NCI-H1694 (cell line): ENCODE measurements at regions not wholly inside any gene's neighbourhood (a gene's known extent, or its start where the extent isn't known, plus 50 kb on each side); places are given as distances from the start of the nearest gene placed in this dataset.

Source experiments
- DNase-seq: peaks from one replicate; lab custom pipeline; 2025; lab: John Stamatoyannopoulos, UW

DNA sequence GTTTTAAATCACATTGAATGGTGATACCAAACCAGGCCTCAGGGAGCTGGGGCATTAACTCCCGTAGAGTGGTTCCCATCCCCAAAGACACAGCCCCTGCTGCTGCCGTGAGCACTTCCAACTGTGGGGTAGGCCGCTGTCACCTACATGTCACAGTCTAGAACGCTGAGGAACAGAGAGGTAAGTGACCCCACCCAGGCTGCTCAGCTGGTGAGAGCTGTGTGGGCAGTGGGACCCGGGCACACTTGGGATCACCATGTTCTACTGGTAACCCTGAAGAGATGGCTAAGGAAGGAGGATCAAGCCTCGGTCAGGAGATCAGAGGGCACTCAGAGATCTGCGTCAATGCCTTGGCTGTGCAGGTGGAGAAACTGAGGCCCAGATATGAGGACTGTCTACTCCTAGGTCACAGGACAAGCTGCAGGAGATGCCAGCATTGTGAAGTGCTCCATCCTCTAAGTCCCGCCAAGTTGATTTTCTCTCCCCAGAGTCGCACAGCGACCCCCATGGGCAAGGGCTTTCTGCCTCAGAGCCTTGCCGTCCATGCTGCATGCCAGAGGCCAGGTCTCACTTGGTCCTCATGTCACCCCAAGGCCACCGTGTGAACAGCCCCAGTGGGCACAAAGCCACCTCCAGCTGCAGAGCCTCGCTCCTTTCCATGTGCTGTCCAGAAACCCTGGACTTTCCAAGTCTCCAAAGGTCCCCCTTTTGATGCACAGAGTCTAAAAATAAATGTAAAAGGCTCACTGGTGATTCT lies 144.2 kb upstream of the OTOS start:
- DNase-seq, result no peak

DNA sequence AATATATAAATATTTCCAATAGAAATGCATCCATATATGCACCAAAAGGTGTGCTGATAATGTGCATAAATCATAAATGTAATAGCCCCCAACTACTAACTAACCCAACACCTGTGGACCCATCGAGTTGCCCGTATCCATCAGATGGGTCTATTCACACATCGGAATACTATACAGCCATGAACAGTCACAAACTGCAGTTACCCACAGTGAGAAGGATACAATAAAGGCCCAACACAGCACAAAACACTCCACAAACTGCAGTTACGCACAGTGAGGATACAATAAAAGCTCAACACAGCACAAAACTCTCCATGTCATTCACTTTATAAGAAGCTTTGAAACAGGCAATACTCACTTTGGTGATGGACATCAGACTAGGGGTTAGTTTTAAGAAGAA lies 145.3 kb upstream of the OTOS start:
- no peak for DNase-seq

DNA sequence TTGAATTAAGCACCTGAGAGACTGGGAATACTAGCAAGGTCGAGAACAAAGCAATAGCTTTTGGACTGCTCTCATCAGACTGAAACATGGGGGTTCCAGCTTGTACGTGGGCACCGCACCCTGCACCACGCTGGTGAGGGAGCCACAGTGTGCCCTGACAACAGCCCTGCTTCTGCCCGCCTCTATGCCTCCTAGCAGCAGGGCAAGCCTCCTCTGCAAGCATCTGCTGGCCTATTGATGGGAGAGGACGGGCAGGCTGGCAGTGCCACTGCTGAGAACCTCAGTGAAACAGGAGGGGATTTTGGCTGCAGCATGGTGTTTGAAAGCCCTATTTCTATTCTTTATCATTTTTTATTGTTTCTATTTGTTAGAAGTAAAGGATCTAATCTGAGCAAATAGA lies 146.1 kb upstream of the OTOS start:
- peak; percentile 48 for DNase-seq

DNA sequence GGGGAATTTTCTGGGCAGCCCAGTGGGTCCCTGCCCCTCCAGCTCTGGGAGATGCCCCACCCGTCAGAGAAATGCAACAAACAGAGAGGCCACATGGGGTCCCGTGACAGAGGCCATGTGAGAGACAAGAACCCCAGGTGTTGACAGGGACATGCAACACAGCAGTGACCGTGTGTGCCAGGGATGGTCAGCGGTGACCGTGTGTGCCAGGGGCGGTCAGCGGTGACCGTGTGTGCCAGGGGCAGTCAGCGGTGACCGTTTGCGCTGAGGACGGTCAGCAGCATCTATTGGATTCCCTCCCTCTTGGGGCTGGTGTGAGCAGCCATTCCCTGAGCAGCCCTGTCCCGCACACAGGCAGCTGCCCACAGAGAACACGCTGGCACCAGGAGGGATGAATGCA lies 146.6 kb upstream of the OTOS start:
- DNase-seq, result peak; percentile 46

- DNase-seq, result no peak
These were observed 147.1 kb upstream of the OTOS start for GRCh38 chr2:240287496-240288086.

DNA sequence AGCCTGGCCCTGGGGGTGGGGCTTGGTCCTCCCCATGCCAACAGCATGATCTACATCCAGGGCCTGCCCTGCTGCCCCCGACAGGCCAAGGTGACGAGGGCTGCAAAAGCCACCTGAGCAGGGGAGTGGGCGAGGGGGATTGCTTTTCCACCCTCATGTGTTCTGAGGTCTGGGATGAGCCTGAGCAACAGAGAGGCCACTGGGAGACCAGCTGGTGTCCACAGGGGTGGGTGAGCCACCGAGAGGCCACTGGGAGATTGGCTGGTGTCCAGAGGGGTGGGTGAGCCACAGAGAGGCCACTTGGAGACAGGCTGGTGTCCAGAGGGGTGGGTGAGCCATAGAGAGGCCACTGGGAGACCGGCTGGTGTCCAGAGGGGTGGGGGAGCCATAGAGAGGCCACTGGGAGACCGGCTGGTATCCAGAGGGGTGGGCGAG lies 147.4 kb upstream of the GPC1 start:
- DNase-seq, result no peak

DNA sequence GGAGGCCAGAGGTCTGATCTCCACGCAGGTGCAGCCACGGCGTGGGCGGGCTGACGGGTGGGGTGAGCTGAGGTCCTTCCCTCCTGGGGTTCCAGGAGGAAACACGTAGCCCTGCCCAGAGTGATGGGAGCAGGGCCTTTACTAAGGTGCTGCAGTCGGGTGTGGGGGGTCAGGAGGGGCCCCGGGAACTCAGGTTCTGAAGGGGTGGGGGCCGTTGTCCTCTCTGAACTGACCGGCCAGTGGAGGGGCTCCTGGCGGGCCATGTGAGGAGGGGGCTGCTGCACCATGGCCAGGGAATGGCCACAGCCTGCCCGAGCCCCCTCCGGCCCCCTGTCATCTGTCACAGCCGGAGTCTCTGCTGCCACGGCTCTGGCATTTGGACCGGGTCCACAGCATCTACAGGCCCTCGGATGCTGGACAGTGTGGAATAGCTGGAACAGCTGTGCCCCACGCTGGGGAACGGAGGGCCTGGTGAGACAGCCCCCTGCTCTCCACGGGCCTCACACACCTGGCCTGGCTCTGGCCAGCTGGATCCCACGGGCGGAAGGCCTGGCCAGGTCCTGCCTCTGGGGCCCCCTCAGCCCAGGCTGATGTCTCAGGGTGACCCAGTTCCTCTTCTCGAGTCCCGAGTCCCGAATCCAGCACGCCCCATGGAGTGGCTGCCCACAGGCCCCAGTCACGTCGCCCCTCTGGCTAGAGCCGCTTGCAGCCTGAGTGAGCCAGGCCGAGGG lies 145.6 kb upstream of the GPC1 start:
- no peak for DNase-seq

- no peak for DNase-seq
These were observed 144.8 kb upstream of the GPC1 start for GRCh38 chr2:240290432-240291336.

DNA sequence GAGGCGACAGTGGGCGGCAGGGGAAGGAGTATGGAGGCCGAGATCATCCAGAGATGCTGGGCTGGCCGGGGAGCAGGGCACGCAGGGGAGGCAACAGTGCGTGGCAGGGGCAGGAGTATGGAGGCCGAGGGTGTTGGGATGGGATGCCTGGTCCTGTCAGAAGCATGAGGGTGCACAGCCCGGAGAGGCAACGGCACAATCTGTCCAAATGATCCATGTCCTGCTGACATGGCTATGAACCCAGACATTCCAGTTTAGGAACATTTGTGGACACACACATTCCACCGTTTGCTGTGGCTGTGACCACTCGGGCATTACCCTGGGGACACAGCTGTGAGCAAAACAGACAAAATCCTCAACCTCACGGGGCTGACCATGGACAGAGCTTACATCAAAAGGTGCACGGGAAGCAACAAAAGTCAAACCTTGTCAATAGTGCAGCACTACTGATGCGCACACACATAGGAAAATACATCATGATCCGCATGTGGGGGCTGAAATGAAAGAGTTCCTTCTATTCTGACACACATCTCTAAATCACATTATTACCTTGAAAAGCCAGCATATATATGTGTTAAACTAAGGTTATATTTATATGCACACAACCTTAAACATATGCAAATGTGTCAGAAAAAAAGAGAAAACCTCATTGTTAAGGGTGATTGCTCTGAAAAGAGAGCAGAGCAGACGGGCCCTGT lies 144.0 kb upstream of the GPC1 start:
- no peak for DNase-seq

GRCh38 chr2:240292035-240292574 lies 143.4 kb upstream of the GPC1 start:
- no peak for DNase-seq

- no peak for DNase-seq
These were observed 142.6 kb upstream of the GPC1 start for GRCh38 chr2:240292619-240293525.

GRCh38 chr2:240293557-240294461 lies 141.7 kb upstream of the GPC1 start:
- DNase-seq, result no peak

GRCh38 chr2:240294514-240294913 lies 140.9 kb upstream of the GPC1 start:
- no peak for DNase-seq

- no peak for DNase-seq
These were observed 140.0 kb upstream of the GPC1 start for GRCh38 chr2:240295256-240296103.

DNA sequence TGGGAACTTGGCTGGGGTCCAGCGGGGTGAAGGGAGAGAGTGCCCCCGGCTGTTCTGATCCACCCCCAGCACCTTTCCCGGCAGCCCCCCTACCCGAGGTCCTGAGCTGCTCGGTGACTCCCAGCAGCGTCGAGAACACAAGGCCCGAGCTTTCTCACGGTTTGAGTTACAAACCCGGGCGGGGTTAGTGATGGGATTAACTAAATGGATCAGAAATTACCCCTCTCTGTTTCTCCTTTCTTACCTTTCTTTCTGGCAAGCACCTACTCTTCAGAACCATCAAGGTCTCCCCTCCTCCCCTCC lies 139.4 kb upstream of the GPC1 start:
- DNase-seq, result no peak

DNA sequence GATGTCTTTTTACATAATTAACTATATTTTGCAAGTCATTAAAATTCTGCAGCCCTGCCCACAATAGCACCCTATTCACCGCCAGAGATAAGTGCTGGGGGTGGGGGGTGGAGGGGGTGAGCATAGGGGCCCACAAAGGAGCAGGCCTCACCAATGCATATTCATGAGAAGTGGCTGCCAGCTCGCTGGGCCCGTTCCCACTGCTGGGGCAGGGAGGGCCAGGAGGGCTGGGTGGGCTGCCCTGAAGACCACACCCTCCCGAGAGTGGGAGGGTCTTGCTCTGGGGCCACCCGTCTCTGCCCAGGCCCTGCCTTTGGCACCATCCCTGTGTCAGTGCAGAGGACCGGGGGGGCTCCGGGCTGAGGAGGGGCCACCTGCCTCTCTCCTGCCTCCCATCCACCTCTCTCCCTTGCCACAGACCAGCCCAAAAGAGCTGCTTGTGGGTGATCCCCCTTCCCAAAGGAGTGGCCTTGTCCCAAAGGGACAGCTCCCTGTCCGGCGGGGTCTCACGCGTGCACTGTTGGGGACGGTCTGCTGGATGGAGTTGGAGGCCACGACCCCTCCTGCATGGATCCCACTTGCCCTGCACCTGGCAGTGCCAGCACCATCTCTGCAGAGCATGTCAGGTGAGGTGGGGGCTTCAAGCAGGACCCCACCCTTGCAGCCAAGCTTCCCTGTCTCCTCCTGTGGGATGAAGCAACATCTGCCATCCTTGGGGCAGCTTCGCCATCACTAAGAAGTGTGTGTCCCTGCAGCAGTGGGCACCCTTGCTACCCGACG lies 138.8 kb upstream of the GPC1 start:
- DNase-seq, result no peak

- no peak for DNase-seq
These were observed 138.0 kb upstream of the GPC1 start for GRCh38 chr2:240297256-240298116.
